ENCODE measurements at regions not wholly inside any gene's neighbourhood (a gene's known extent, or its start where the extent isn't known, plus 50 kb on each side); places are given as distances from the start of the nearest gene placed in this dataset.

- Histone ChIP-seq H3K4me2 (ENCODE audit: low read depth, low read length) (no peak overlapping the region), H3K9ac (ENCODE audit: insufficient read depth, low read depth, low read length) (no peak overlapping the region), H3K4me3 (replicated peaks in 1 of 3; ENCODE audit: insufficient read depth in 1 of 3, low read depth in 2 of 3, low read length in 3 of 3) (no peak overlapping the region), H3K4me1 (ENCODE audit: insufficient read depth, low read length) (no peaks in the 10 kb centered on the region), H4K20me1 (ENCODE audit: insufficient read depth, low read length) (no peaks in the 10 kb centered on the region), H3K9me3 (ENCODE audit: low read length) (no peaks in the 10 kb centered on the region), H3K27me3 (ENCODE audit: control insufficient read depth in 1 of 2, insufficient read depth in 2 of 2, low read length in 2 of 2) (no peaks in the 10 kb centered on the region), H3K79me2 (ENCODE audit: insufficient read depth, low read length) (no peaks in the 10 kb centered on the region), H3K27ac (ENCODE audit: extremely low read length, insufficient read depth, low read length) (no peak overlapping the region), H2AFZ (ENCODE audit: low read length) (no peak overlapping the region), H3K36me3 (replicated peaks in 1 of 2; ENCODE audit: control insufficient read depth in 1 of 2, insufficient read depth in 2 of 2, low read length in 2 of 2) (no peaks in the 10 kb centered on the region)
- ChIA-PET CTCF (ENCODE audit: low intra/inter-chr PET ratio, low total read pairs) (no interaction called here), POLR2A (no interaction called here)
- TF ChIP-seq SNRNP70 (IDR thresholded peaks at IDR 0.05; ENCODE audit: low read depth, low read length) (no peak), POGZ (CRISPR knock-in tag; IDR thresholded peaks at IDR 0.05) (no peak), PATZ1 (CRISPR knock-in tag; IDR thresholded peaks at IDR 0.05) (no peak), SNAPC5 (CRISPR knock-in tag; IDR thresholded peaks at IDR 0.05; ENCODE audit: borderline replicate concordance) (no peak), ZFX (CRISPR knock-in tag; IDR thresholded peaks at IDR 0.05; ENCODE audit: low read depth) (no peak), ARHGAP35 (CRISPR knock-in tag; IDR thresholded peaks at IDR 0.05; ENCODE audit: borderline replicate concordance) (no peak), JDP2 (CRISPR knock-in tag; IDR thresholded peaks at IDR 0.05; ENCODE audit: borderline replicate concordance) (no peak), MYPOP (CRISPR knock-in tag; IDR thresholded peaks at IDR 0.05) (no peak), DNMT1 (CRISPR knock-in tag; IDR thresholded peaks at IDR 0.05) (no peak)
- WGBS (ENCODE audit: low lambda C conversion rate) = 0% methylated on average over 1 of the region's 1 CpG
- intact Hi-C loops (cut with micrococcal nuclease; ENCODE audit: unreplicated experiment) = loop anchor here (2.0 kb wide), 1 partner anchor 15 kb away; no protein-coding TSS in a partner anchor
- ATAC-seq (no peak), DNase-seq (ENCODE audit: low spot score) (no peak), FAIRE-seq (no peak)
- BruUV-seq (replicated peaks) = no TSS peak
- in situ Hi-C loops (cut with HindIII; ENCODE audit: extremely low pct_ligation_motif_present, low pct_unique_long_range_greater_than_20kb) = no loop called here
These were observed 183.5 kb upstream of the GCFC2 start for GRCh38 chr2:75894170-75894569.
